ENCODE measurements at regions not wholly inside any gene's neighbourhood (a gene's known extent, or its start where the extent isn't known, plus 50 kb on each side); places are given as distances from the start of the nearest gene placed in this dataset.
"Not testable (repeated sequence)": the region's sequence is repeated elsewhere in the genome, so short reads cannot be mapped to it uniquely, and the experiment has no call there.

GRCh38 chr15:69603369-69604071 lies 150.9 kb downstream of the RPLP1 start:
- no peak for DNase-seq

GRCh38 chr15:69604072-69604411 lies 151.4 kb downstream of the RPLP1 start:
- DNase-seq, result no peak

- no peak for DNase-seq
Observed at GRCh38 chr15:69606144-69606543, 153.5 kb downstream of the RPLP1 start.

GRCh38 chr15:69606921-69607500 lies 154.4 kb downstream of the RPLP1 start:
- DNase-seq, result no peak

GRCh38 chr15:69608661-69609060 lies 156.0 kb downstream of the RPLP1 start:
- DNase-seq, result no peak

GRCh38 chr15:69609176-69609575 lies 156.6 kb downstream of the RPLP1 start:
- no peak for DNase-seq

GRCh38 chr15:69609776-69610175 lies 157.2 kb downstream of the RPLP1 start:
- no peak for DNase-seq

- no peak for DNase-seq
Observed at GRCh38 chr15:69610277-69610676, 157.7 kb downstream of the RPLP1 start.

GRCh38 chr15:69610858-69611257 lies 158.2 kb downstream of the RPLP1 start:
- no peak for DNase-seq

GRCh38 chr15:69612112-69612511 lies 159.5 kb downstream of the RPLP1 start:
- no peak for DNase-seq

- DNase-seq, result no peak
Observed at GRCh38 chr15:69613182-69613581, 160.6 kb downstream of the RPLP1 start.

GRCh38 chr15:69613988-69614387 lies 161.4 kb downstream of the RPLP1 start:
- DNase-seq, result no peak

GRCh38 chr15:69615736-69616135 lies 163.1 kb downstream of the RPLP1 start:
- DNase-seq, result no peak

- no peak for DNase-seq
Observed at GRCh38 chr15:69616558-69616957, 163.9 kb downstream of the RPLP1 start.

- DNase-seq, result not testable (repeated sequence)
Observed at GRCh38 chr15:69617144-69617543, 164.5 kb downstream of the RPLP1 start.

- no peak for DNase-seq
Observed at GRCh38 chr15:69623392-69624154, 171.0 kb downstream of the RPLP1 start.

GRCh38 chr15:69624155-69624520 lies 171.5 kb downstream of the RPLP1 start:
- no peak for DNase-seq

- no peak for DNase-seq
Observed at GRCh38 chr15:69624816-69625215, 172.2 kb downstream of the RPLP1 start.

- DNase-seq, result no peak
Observed at GRCh38 chr15:69625328-69625727, 172.7 kb downstream of the RPLP1 start.

GRCh38 chr15:69626095-69627066 lies 173.8 kb downstream of the RPLP1 start:
- DNase-seq, result no peak

- no peak for DNase-seq
Observed at GRCh38 chr15:69627548-69628158, 175.0 kb downstream of the RPLP1 start.

GRCh38 chr15:69628256-69629093 lies 175.9 kb downstream of the RPLP1 start:
- DNase-seq, result peak; percentile 71

All from NCI-H2029 treated with DMSO at 0.1 percent for 48 hours (cell line).